ENCODE measurements at regions not wholly inside any gene's neighbourhood (a gene's known extent, or its start where the extent isn't known, plus 50 kb on each side); places are given as distances from the start of the nearest gene placed in this dataset.
"Not testable (repeated sequence)": the region's sequence is repeated elsewhere in the genome, so short reads cannot be mapped to it uniquely, and the experiment has no call there.

GRCh38 chr20:46785958-46786357 lies 76.5 kb downstream of the SLC2A10 start:
- no peak for TF ChIP-seq POLR2A (IDR thresholded peaks at IDR 0.05; ENCODE audit: low read depth, low read length)
- DNase-seq (ENCODE audit: insufficient read length, low spot score) (no peak), FAIRE-seq (no peak)

DNA sequence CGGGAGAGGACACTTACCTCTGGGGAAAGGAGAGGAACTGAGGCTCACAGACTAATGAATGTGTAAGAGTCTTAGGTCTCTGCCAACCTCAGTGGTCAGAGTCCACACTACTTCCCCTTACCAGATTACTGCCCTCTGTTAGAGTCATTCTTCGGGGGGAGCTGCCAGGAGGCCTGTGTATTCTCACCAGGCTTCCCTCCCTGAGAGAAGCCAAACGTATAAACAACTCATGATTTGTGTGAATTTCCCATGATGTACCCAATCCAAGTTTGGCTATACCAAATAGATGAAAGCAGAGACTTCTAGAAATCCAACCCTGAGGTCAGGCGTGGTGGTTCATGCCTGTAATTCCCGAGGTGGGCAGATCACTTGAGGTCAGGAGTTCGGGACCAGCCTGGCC lies 77.1 kb downstream of the SLC2A10 start:
- FAIRE-seq: no peak
- DNase-seq (ENCODE audit: insufficient read length, low spot score): no peak
- no peak for TF ChIP-seq POLR2A (IDR thresholded peaks at IDR 0.05; ENCODE audit: low read depth, low read length)

DNA sequence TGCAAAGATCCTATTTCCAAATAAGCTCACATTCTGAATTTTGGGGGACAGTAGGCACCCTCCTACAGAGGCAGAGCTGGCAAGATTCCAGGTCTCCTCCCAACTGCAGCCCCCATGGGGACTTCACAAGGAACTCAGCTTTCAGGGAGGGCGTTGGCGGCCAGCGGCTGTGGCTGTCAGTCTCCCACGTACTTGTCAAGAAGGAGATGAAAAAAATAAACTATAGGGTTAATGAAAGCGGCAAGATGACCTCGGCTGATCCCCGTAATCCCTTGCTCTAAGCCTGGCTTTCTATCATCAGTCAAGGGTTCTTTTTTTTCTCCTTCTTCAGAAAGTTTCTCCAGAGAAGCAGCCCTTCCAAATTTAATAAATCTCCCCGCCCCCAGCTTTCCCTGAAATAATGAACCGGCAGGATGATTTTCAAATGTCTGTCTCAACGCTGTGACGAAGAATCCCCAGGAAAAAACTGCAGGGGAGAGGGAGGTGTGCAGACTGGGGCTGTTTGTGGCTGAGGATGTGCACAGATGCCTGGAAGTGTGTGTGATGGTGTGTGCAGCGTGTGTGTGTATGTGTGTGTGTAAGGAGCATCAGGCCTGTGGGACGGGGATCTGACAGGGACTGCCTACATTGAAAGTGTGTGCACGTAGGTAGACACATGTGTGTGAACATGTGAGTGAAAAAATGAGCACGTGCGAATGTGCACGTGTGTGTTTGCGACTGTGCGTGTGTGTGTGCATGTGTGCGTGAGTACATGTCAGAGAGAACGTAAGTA lies 78.7 kb downstream of the SLC2A10 start:
- TF ChIP-seq POLR2A (IDR thresholded peaks at IDR 0.05; ENCODE audit: low read depth, low read length): no peak
- DNase-seq (ENCODE audit: insufficient read length, low spot score): no peak
- FAIRE-seq: no peak

- not testable (repeated sequence) for FAIRE-seq; DNase-seq (ENCODE audit: insufficient read length, low spot score)
Observed at GRCh38 chr20:46788763-46789091, 79.3 kb downstream of the SLC2A10 start.

DNA sequence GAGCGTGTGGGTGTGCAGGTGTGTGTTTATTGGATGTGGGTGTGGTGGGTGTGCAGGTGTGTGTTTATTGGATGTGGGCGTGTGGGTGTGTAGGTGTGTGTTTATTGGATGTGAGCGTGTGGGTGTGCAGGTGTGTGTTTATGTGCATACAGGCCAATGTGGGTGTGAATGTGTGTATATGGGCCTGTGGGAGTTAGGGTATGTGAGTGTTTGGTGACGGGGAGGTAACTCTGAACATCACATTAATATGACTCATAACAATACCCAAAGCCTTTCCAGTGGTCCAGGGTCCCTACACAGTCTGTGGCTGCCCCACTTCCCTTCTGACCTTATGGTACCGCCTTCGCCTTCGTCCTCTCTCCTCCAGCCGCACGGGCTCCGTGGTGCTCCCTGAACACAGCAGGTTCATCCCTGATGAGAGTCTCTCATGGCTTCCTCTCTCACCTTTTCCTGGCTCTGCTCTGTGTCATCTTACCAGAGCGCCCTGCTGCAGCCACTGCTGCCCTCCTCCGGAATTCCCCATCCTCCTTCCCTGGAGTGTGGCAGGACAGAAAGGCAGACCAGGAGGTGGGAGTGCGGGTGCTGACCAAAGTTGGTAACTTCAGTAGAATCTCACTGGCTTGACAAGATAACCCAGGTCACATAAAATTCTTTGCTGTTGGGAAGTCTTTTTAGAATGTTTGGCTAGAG lies 80.0 kb downstream of the SLC2A10 start:
- FAIRE-seq: no peak
- no peak for DNase-seq (ENCODE audit: insufficient read length, low spot score)
- TF ChIP-seq POLR2A (IDR thresholded peaks at IDR 0.05; ENCODE audit: low read depth, low read length): no peak

GRCh38 chr20:46791722-46792416 lies 82.4 kb downstream of the SLC2A10 start:
- FAIRE-seq: no peak
- no peak for DNase-seq (ENCODE audit: insufficient read length, low spot score)
- TF ChIP-seq POLR2A (IDR thresholded peaks at IDR 0.05; ENCODE audit: low read depth, low read length): no peak

DNA sequence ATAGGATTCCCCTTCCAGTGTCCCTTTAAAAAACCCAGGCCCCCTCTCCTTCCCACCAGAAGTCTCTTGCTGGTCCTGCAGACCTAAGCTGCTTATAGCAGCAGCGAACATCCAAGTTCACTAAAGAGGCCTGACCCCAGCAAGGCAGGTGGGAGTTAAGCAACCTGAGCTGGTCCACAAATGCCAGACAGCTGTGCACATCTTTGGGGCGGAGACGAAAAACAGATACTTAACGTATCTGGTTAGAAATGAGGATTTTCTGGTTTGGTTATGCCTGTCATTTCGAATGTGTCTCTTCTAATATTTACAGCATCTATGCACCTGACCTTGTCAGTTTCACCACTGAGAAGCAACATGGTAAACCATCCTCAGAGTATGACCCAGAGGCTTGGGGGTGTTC lies 87.8 kb downstream of the SLC2A10 start:
- DNase-seq (ENCODE audit: insufficient read length, low spot score): no peak
- no peak for TF ChIP-seq POLR2A (IDR thresholded peaks at IDR 0.05; ENCODE audit: low read depth, low read length)
- no peak for FAIRE-seq

- DNase-seq (ENCODE audit: insufficient read length, low spot score) (no peak), FAIRE-seq (no peak)
- no peak for TF ChIP-seq POLR2A (IDR thresholded peaks at IDR 0.05; ENCODE audit: low read depth, low read length)
Observed at GRCh38 chr20:46798430-46798829, 89.0 kb downstream of the SLC2A10 start.

DNA sequence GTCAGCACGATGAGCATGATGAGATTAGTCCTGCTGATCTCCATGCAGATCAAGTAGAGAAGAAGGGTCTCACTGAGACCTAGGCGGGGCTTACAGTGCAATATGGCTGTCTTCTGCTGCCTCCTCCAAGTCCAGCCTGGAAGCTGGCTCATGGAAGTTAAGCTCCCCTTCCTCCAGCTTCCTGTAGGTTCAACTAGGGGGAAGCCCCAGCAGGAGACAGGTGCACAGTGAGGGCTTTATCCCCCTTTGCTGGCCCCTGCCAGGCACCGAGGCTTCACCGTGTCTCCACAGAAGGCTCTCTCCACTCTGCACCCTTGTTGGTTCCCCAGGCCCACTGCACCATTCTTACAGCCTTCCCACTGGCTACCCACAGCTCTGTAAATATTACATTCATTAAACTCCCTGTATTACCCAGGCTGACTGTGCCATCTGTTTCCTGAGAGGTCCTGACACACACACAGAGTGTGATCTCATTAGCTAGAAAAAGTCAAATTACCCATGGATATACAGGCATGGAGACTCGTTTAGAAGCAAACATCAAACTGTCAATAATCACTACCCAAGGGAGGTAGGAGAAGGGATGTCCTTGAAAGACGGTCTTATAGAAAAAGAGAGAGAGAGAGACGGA lies 90.4 kb downstream of the SLC2A10 start:
- TF ChIP-seq POLR2A (IDR thresholded peaks at IDR 0.05; ENCODE audit: low read depth, low read length): no peak
- FAIRE-seq (no peak), DNase-seq (ENCODE audit: insufficient read length, low spot score) (no peak)

- no peak for DNase-seq (ENCODE audit: insufficient read length, low spot score)
- no peak for TF ChIP-seq POLR2A (IDR thresholded peaks at IDR 0.05; ENCODE audit: low read depth, low read length)
- no peak for FAIRE-seq
Observed at GRCh38 chr20:46800409-46800804, 91.0 kb downstream of the SLC2A10 start.

- no peak for TF ChIP-seq POLR2A (IDR thresholded peaks at IDR 0.05; ENCODE audit: low read depth, low read length)
- no peak for DNase-seq (ENCODE audit: insufficient read length, low spot score)
- no peak for FAIRE-seq
Observed at GRCh38 chr20:46801003-46801702, 91.7 kb downstream of the SLC2A10 start.

GRCh38 chr20:46802722-46803121 lies 91.9 kb upstream of the EYA2 start:
- no peak for DNase-seq (ENCODE audit: insufficient read length, low spot score)
- no peak for TF ChIP-seq POLR2A (IDR thresholded peaks at IDR 0.05; ENCODE audit: low read depth, low read length)
- no peak for FAIRE-seq

DNA sequence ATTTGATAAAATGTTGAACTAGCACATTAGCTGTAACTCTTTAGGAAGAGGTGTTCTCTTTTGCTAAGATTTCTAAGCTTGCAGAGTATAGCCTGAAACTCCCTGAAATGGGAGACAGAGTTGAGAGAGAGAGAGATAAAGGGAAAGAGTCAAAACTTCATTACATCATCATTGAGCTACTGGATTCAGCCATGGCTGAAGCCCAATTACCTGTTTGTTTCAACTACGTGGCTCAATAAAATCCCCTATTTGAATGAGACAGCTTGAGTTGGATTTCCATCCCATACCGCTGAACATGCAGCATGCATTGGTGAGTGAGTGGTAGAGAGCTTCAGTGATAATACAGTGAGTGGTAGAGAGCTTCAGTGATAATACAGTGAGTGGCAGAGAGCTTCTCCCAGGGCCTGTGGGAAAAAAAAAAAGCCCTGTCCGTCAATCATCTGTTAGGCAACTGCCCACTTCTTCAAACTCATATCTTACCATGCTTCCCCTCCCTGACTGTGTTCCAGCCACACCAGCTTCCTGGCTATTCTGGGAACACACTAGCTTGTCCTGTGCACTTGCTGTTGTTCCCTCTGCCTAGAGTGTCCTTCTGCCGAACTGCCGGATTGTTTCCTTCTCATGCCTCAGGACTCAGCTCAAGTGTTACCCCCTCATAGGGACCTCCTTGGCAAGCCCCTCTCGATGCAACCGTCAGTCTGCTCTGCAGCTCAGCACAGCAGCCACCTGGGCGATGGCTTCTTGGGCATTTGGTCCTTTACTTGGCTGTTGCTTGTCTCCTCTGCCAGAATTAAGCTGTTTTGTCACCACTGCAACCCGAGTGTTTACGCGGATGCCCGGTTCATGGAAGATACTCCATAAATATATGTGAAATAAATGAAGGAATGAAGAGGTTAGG lies 91.3 kb upstream of the EYA2 start:
- FAIRE-seq: no peak
- TF ChIP-seq POLR2A (IDR thresholded peaks at IDR 0.05; ENCODE audit: low read depth, low read length): no peak
- DNase-seq (ENCODE audit: insufficient read length, low spot score): no peak
